ENCODE measurements at regions not wholly inside any gene's neighbourhood (a gene's known extent, or its start where the extent isn't known, plus 50 kb on each side); places are given as distances from the start of the nearest gene placed in this dataset.

- no peak for TF ChIP-seq POLR2A (IDR thresholded peaks at IDR 0.05)
- TF ChIP-seq, protein P1, sequence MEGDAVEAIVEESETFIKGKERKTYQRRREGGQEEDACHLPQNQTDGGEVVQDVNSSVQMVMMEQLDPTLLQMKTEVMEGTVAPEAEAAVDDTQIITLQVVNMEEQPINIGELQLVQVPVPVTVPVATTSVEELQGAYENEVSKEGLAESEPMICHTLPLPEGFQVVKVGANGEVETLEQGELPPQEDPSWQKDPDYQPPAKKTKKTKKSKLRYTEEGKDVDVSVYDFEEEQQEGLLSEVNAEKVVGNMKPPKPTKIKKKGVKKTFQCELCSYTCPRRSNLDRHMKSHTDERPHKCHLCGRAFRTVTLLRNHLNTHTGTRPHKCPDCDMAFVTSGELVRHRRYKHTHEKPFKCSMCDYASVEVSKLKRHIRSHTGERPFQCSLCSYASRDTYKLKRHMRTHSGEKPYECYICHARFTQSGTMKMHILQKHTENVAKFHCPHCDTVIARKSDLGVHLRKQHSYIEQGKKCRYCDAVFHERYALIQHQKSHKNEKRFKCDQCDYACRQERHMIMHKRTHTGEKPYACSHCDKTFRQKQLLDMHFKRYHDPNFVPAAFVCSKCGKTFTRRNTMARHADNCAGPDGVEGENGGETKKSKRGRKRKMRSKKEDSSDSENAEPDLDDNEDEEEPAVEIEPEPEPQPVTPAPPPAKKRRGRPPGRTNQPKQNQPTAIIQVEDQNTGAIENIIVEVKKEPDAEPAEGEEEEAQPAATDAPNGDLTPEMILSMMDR (IDR thresholded peaks at IDR 0.05), result no peak
- Histone ChIP-seq H3K9me3 (no peaks in the 10 kb centered on the region), H3K4me1 (no peaks in the 10 kb centered on the region), H3K27ac (no peak overlapping the region), H3K27me3 (no peaks in the 10 kb centered on the region), H3K4me3 (no peak overlapping the region), H3K36me3 (no peaks in the 10 kb centered on the region)
- no peak for DNase-seq
Observed at GRCh38 chr2:20141806-20142205, 83.1 kb downstream of the SDC1 start.

DNA sequence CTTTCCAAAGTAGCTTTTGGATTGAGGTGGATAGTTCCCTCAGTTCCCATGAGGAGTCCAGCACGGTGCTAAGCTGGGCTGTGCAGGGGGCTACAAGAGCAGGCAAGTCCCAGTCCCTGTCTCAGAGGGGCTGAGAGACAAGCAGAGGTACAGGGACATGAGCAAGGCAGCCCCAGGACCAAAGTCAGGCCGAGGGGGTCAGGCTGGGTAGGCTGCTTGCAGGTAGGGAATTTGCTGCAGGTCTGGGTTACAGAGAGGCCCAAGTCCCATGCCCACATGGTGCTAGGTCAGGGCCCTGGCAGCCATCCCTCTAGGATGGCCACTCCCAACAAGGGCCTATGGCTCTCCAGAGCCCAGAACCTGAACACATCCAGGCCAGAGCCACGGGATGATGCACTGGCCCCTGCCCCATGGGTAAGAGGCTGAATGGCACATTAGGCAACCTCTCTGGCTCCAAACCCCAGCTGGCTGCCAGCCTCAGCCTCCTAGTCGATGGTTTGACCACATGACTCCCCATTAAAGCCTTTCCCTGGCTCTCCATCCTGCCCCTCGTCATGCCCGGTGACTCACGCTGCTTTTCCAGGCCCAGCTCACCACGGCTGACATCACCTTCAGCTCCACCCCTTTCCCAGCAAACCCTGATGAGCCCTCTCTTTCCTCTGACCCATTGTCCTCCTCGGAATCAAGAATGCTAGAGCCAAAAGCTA is 83.7 kb downstream of the SDC1 start:
- Histone ChIP-seq H3K36me3 (no peaks in the 10 kb centered on the region), H3K9me3 (no peaks in the 10 kb centered on the region), H3K4me3 (no peak overlapping the region), H3K4me1 (no peaks in the 10 kb centered on the region), H3K27me3 (no peaks in the 10 kb centered on the region), H3K27ac (no peak overlapping the region)
- peak in 2 of 3 donors; percentile 17 to 79 for DNase-seq
- TF ChIP-seq, protein P1 (IDR thresholded peaks at IDR 0.05), result no peak
- TF ChIP-seq POLR2A (IDR thresholded peaks at IDR 0.05), result no peak

DNA sequence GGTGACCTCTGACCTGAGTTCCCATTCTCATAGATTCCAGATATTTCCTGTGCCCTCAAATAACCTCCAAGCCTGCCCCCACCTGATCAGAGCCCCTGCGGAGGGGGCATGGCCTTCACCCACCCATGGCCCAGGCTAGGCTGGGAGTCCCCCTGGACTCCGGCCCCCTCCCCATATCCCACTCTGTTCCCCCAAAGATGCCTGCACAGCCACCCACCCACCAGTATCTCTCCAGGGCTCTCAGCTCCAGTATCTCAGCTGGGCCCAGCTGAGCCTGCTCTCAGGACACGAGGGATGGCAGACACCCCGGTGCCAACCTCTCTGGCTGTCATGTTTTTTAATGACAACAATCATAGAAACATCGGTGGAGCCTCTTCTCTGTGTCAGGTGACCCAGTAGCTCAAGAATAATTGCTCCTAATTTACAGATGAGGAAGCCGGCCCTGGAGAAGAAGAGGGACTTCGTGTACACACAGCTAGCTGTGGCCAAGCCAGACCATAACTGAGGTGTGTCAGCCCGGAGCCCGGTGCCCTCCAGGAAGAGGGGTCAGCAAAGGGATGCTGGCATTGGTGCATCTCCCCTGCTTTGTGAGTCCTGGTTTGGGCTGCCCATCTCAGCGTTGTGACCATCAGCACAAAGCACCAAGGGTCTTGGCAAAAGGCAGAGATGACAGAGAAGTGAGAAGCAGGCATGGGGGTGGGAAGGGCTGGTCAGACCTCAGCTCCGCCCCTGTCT is 84.4 kb downstream of the SDC1 start:
- TF ChIP-seq, protein P1 (IDR thresholded peaks at IDR 0.05), result no peak
- no peak for TF ChIP-seq POLR2A (IDR thresholded peaks at IDR 0.05)
- H3K4me3 ChIP-seq, result no peak overlapping the region
- no peaks in the 10 kb centered on the region for H3K36me3 ChIP-seq
- DNase-seq, result no peak
- no peaks in the 10 kb centered on the region for H3K4me1 ChIP-seq
- no peaks in the 10 kb centered on the region for H3K27me3 ChIP-seq
- no peak overlapping the region for H3K27ac ChIP-seq
- no peaks in the 10 kb centered on the region for H3K9me3 ChIP-seq

GRCh38 chr2:20139407-20140172 is 85.3 kb downstream of the SDC1 start:
- H3K36me3 ChIP-seq, result no peaks in the 10 kb centered on the region
- H3K9me3 ChIP-seq, result no peaks in the 10 kb centered on the region
- no peaks in the 10 kb centered on the region for H3K4me1 ChIP-seq
- no peaks in the 10 kb centered on the region for H3K27me3 ChIP-seq
- DNase-seq, result no peak
- no peak overlapping the region for H3K4me3 ChIP-seq
- no peak for TF ChIP-seq POLR2A (IDR thresholded peaks at IDR 0.05)
- TF ChIP-seq, protein P1 (IDR thresholded peaks at IDR 0.05), result no peak
- H3K27ac ChIP-seq, result no peak overlapping the region

GRCh38 chr2:20138696-20139095 is 86.2 kb downstream of the SDC1 start:
- no peaks in the 10 kb centered on the region for H3K36me3 ChIP-seq
- no peaks in the 10 kb centered on the region for H3K9me3 ChIP-seq
- H3K4me1 ChIP-seq, result no peaks in the 10 kb centered on the region
- DNase-seq, result no peak
- H3K4me3 ChIP-seq, result no peak overlapping the region
- H3K27ac ChIP-seq, result no peak overlapping the region
- no peaks in the 10 kb centered on the region for H3K27me3 ChIP-seq
- TF ChIP-seq POLR2A (IDR thresholded peaks at IDR 0.05), result no peak
- TF ChIP-seq, protein P1 (IDR thresholded peaks at IDR 0.05), result no peak
